Duodenal mucosa (tissue), 2 donors: ENCODE measurements at regions not wholly inside any gene's neighbourhood (a gene's known extent, or its start where the extent isn't known, plus 50 kb on each side); places are given as distances from the start of the nearest gene placed in this dataset.

Experiments
- H3K27ac ChIP-seq: one replicate; pipeline ENCODE4 v1.7.0; 2013; ENCODE audit warnings: low read depth, low read length
- H3K27me3 ChIP-seq, 2 donors: one replicate each; pipeline ENCODE4 v1.7.0; 2013; ENCODE audit warnings: low read length in 2 of 2, control low read depth in 1 of 2; ENCODE audit not compliant: insufficient read depth in 2 of 2, control insufficient read depth in 1 of 2
- H3K36me3 ChIP-seq, 2 donors: one replicate each; pipeline ENCODE4 v1.7.0; 2013; ENCODE audit warnings: low read length in 2 of 2, control low read depth in 1 of 2; ENCODE audit not compliant: insufficient read depth in 2 of 2, control insufficient read depth in 1 of 2
- H3K4me1 ChIP-seq, 2 donors: one replicate each; pipeline ENCODE4 v1.7.0; 2013; ENCODE audit warnings: low read length in 2 of 2, control low read depth in 1 of 2; ENCODE audit not compliant: insufficient read depth in 2 of 2, control insufficient read depth in 1 of 2
- H3K4me3 ChIP-seq, 2 donors: one replicate each; pipeline ENCODE4 v1.7.0; 2013; ENCODE audit warnings: low read length in 2 of 2, low read depth in 1 of 2
- H3K9ac ChIP-seq, 2 donors: one replicate each; pipeline ENCODE4 v1.7.0; 2013; ENCODE audit warnings: low read length in 2 of 2, low read depth in 1 of 2
- H3K9me3 ChIP-seq, 2 donors: one replicate each; pipeline ENCODE4 v1.7.0; 2013; ENCODE audit warnings: low read length in 2 of 2, control low read depth in 1 of 2; ENCODE audit not compliant: control insufficient read depth in 1 of 2

- H3K4me1 ChIP-seq, result no peaks in the 10 kb centered on the region
- H3K9ac ChIP-seq, result no peak overlapping the region
- no peaks in the 10 kb centered on the region for H3K36me3 ChIP-seq
- no peaks in the 10 kb centered on the region for H3K27me3 ChIP-seq
- no peak overlapping the region for H3K27ac ChIP-seq
- H3K4me3 ChIP-seq, result no peak overlapping the region
- H3K9me3 ChIP-seq, result peaks cover 0 to 10% of the 10 kb centered on the region in 2 donors
Measured at GRCh38 chr7:52247518-52247917, 787.9 kb upstream of the POM121L12 start.

- Histone ChIP-seq H3K27ac (no peak overlapping the region), H3K4me1 (no peaks in the 10 kb centered on the region), H3K4me3 (no peak overlapping the region), H3K27me3 (no peaks in the 10 kb centered on the region), H3K36me3 (no peaks in the 10 kb centered on the region), H3K9me3 (peaks cover 0 to 10% of the 10 kb centered on the region in 2 donors), H3K9ac (no peak overlapping the region)
Measured at GRCh38 chr7:52243685-52244084, 791.7 kb upstream of the POM121L12 start.

GRCh38 chr7:52233248-52233647 is 802.2 kb upstream of the POM121L12 start:
- Histone ChIP-seq H3K9ac (no peak overlapping the region), H3K36me3 (no peaks in the 10 kb centered on the region), H3K4me3 (no peak overlapping the region), H3K27me3 (no peaks in the 10 kb centered on the region), H3K9me3 (peaks cover 2 to 12% of the 10 kb centered on the region in 2 donors), H3K4me1 (no peaks in the 10 kb centered on the region), H3K27ac (no peak overlapping the region)

- Histone ChIP-seq H3K4me3 (no peak overlapping the region), H3K27ac (no peak overlapping the region), H3K9ac (no peak overlapping the region), H3K27me3 (no peaks in the 10 kb centered on the region), H3K4me1 (no peaks in the 10 kb centered on the region), H3K9me3 (no peaks in the 10 kb centered on the region), H3K36me3 (no peaks in the 10 kb centered on the region)
Measured at GRCh38 chr7:52211930-52212329, 823.5 kb upstream of the POM121L12 start.

- Histone ChIP-seq H3K4me1 (no peaks in the 10 kb centered on the region), H3K9ac (no peak overlapping the region), H3K4me3 (no peak overlapping the region), H3K27ac (no peak overlapping the region), H3K9me3 (no peaks in the 10 kb centered on the region), H3K27me3 (no peaks in the 10 kb centered on the region), H3K36me3 (no peaks in the 10 kb centered on the region)
Measured at GRCh38 chr7:52209614-52210013, 825.8 kb upstream of the POM121L12 start.

GRCh38 chr7:52197221-52197620 is 838.2 kb upstream of the POM121L12 start:
- H3K27ac ChIP-seq, result no peak overlapping the region
- H3K4me1 ChIP-seq, result no peaks in the 10 kb centered on the region
- H3K27me3 ChIP-seq, result no peaks in the 10 kb centered on the region
- no peak overlapping the region for H3K9ac ChIP-seq
- H3K4me3 ChIP-seq, result no peak overlapping the region
- no peaks in the 10 kb centered on the region for H3K36me3 ChIP-seq
- no peaks in the 10 kb centered on the region for H3K9me3 ChIP-seq

- Histone ChIP-seq H3K27ac (no peak overlapping the region), H3K27me3 (no peaks in the 10 kb centered on the region), H3K4me1 (no peaks in the 10 kb centered on the region), H3K9me3 (no peaks in the 10 kb centered on the region), H3K36me3 (no peaks in the 10 kb centered on the region), H3K4me3 (no peak overlapping the region), H3K9ac (no peak overlapping the region)
Measured at GRCh38 chr7:52195664-52196063, 839.8 kb upstream of the POM121L12 start.

- Histone ChIP-seq H3K4me3 (no peak overlapping the region), H3K36me3 (no peaks in the 10 kb centered on the region), H3K9ac (no peak overlapping the region), H3K9me3 (no peaks in the 10 kb centered on the region), H3K4me1 (no peaks in the 10 kb centered on the region), H3K27me3 (no peaks in the 10 kb centered on the region), H3K27ac (no peak overlapping the region)
Measured at GRCh38 chr7:52189153-52189778, 846.2 kb upstream of the POM121L12 start.

GRCh38 chr7:52184006-52184703 is 851.3 kb upstream of the POM121L12 start:
- Histone ChIP-seq H3K36me3 (no peaks in the 10 kb centered on the region), H3K4me1 (no peaks in the 10 kb centered on the region), H3K9ac (no peak overlapping the region), H3K9me3 (no peaks in the 10 kb centered on the region), H3K27ac (no peak overlapping the region), H3K4me3 (no peak overlapping the region), H3K27me3 (no peaks in the 10 kb centered on the region)

GRCh38 chr7:52179934-52180333 is 855.5 kb upstream of the POM121L12 start:
- Histone ChIP-seq H3K4me1 (no peaks in the 10 kb centered on the region), H3K9me3 (no peaks in the 10 kb centered on the region), H3K36me3 (no peaks in the 10 kb centered on the region), H3K27me3 (no peaks in the 10 kb centered on the region), H3K27ac (no peak overlapping the region), H3K4me3 (no peak overlapping the region), H3K9ac (no peak overlapping the region)
